22Rv1 (cell line): ENCODE measurements at regions not wholly inside any gene's neighbourhood (a gene's known extent, or its start where the extent isn't known, plus 50 kb on each side); places are given as distances from the start of the nearest gene placed in this dataset.

ENCODE experiments used
- H3K27ac ChIP-seq: fragments of 450-650 bp; 2 replicates; pipeline ENCODE4 v1.5.1; 2017
- ZFX ChIP-seq: fragments of 450-650 bp; IDR thresholded peaks from 2 replicates; pipeline ENCODE4 v1.6.1; 2017; ENCODE audit warnings: antibody characterized with exemption, borderline replicate concordance
- TF ChIP-seq, protein P1 (sequence below): fragments of 450-650 bp; IDR thresholded peaks from 2 replicates; pipeline ENCODE4 v1.5.1; 2017; ENCODE audit warnings: mild to moderate bottlenecking

DNA sequence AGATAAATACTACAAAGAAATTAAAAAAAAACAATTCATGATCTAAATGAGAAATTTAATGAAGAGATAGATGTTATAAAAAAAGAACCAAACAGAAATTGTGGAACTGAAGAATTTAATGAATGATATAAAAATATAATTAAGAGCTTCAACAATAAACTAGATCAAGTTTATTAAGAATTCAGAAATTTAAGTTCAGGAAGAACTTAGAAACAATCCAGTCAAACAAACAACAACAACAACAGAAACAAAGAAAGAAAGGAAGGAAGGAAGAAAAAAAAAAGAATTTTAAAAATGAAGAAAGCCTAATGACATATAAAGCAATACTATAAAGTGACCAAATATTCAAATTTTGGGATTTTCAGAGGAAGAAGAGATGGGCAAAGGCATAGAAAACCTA is 157.3 kb upstream of the FOXN2 start:
- H3K27ac ChIP-seq = no peak overlapping the region
- no peak for TF ChIP-seq ZFX
- TF ChIP-seq, protein P1, sequence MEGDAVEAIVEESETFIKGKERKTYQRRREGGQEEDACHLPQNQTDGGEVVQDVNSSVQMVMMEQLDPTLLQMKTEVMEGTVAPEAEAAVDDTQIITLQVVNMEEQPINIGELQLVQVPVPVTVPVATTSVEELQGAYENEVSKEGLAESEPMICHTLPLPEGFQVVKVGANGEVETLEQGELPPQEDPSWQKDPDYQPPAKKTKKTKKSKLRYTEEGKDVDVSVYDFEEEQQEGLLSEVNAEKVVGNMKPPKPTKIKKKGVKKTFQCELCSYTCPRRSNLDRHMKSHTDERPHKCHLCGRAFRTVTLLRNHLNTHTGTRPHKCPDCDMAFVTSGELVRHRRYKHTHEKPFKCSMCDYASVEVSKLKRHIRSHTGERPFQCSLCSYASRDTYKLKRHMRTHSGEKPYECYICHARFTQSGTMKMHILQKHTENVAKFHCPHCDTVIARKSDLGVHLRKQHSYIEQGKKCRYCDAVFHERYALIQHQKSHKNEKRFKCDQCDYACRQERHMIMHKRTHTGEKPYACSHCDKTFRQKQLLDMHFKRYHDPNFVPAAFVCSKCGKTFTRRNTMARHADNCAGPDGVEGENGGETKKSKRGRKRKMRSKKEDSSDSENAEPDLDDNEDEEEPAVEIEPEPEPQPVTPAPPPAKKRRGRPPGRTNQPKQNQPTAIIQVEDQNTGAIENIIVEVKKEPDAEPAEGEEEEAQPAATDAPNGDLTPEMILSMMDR = no peak

DNA sequence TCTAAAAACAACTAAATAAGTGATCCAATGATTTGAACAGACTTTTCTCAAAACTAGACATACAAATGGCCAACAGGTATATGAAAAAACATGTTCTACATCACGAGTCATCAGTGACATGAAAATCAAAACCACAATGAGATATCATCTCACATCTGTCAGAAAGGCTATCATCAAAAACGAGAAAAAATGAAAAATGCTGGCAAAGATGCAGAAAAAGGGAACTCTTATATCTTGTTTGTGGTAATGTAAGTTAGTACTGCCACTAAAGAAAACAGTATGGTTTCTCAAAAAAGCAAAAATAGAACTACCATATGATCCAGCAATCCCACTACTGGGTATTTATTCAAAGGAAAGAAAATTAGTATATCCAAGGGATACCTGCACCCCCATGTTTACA is 152.9 kb upstream of the FOXN2 start:
- TF ChIP-seq, protein P1 = no peak
- no peak for TF ChIP-seq ZFX
- no peak overlapping the region for H3K27ac ChIP-seq

DNA sequence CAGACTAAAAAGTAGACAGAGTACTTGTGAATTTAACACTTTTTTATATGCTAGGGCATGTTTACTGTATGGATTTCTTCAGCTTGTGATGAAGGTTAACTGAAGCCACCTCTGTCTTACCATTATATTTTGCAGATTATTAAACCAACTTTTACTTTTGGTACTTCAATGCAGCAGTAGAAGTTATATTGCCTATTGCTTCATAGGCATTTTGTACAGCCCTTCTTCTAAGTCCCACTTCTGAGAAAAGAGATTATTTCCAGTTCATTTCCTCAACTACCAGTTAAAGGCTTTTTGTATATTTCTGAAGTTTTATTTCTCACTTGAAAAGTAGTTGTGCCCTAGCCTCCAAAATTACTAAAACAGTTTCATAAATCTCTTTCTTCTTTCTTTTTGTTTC is 151.7 kb upstream of the FOXN2 start:
- TF ChIP-seq, protein P1 = no peak
- no peak for TF ChIP-seq ZFX
- no peak overlapping the region for H3K27ac ChIP-seq

DNA sequence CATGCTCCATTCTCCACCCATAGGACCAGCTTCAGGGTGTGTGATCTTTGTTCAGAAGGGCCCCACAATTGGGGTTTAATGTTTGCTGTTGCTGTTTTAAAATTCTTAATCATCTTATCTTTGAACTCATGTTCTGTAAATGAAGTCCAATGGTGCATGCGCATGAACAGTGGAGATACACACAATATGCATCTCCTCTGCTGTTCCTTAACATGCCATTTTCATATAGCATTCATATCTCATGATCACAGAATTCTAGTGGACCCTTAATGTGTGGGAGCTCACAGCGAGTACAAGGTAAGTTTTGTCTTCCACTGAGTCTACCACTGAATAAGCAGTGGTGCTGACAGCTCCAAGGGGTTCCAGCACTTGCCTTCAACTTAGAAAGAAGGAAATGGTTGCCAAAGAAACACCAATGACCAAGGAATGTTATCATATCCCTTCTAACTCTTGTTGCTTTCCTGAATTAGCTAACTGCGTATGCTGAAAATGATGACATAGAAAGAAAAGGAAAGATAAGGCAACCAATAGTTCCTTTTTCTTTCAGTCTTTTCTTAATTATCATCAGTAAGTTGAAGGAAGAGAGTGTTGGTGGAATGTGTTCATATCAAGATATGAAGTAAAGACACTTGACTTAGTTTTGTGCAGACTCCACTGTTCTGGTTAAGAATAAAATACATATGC is 149.3 kb upstream of the FOXN2 start:
- no peak for TF ChIP-seq ZFX
- TF ChIP-seq, protein P1 = no peak
- H3K27ac ChIP-seq = no peak overlapping the region

DNA sequence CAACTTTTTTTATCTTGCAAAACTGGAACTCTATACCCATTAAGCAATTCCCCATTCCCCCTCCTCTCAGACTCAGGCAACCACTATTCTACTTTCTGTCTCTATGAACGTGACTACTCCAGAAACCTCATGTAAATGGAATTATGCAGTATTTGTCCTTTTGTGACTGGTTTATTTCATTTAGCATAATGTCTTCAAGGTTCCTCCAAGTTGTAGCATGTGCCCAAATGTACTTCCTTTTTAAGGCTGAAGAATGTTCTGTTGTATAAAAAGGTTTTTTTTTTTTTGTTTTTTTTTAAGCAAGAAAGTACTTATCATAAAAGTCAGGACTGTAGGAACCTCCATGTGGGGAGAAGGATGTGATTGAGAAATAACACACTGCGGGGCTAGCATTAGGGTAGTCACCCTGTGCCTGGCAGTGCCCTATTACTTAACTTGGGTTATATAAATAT is 145.3 kb upstream of the FOXN2 start:
- TF ChIP-seq, protein P1 = no peak
- TF ChIP-seq ZFX = no peak

DNA sequence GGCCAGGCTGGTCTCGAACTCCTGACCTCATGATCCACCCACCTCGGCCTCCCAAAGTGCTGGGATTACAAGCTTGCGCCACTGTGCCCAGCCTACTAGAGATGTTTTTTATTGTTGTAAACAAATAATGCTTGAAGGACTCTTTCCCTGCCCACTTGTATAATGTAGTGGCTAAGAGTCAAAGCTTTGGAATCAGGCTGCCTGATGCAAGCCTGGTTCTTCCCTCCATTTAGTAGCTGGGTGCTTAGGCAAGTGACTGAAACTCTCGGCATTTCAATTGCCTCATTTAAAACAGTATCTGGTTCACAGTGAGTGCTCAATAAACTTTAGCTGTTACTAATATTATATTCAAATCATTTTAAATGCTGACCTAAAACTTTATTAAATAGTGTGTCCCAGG is 144.2 kb upstream of the FOXN2 start:
- TF ChIP-seq, protein P1 = no peak
- no peak for TF ChIP-seq ZFX
- H3K27ac ChIP-seq = no peak overlapping the region

More for the DNA sequence above, 145.3 kb upstream of the FOXN2 start:
- no peak overlapping the region for H3K27ac ChIP-seq

DNA sequence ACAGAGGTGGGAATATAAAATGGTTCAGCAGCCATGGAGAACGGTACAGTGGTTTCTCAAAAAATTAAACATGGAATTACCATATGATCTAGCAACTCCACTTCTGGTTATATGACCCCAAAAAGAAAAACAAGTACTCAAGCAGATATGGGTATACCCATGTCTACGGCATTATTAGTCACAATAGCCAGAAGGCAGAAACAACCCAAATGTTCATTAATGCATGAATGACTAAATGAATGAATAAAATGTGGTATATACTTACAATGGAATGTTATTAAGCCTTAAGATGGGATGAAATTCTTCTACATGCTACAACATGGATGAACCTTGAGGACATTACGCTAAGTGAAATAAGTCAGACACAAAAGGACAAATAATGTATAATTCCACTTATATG is 141.3 kb upstream of the FOXN2 start:
- H3K27ac ChIP-seq = no peak overlapping the region
- TF ChIP-seq, protein P1 = no peak
- TF ChIP-seq ZFX = no peak
